ENCODE measurements at regions not wholly inside any gene's neighbourhood (a gene's known extent, or its start where the extent isn't known, plus 50 kb on each side); places are given as distances from the start of the nearest gene placed in this dataset.

DNA sequence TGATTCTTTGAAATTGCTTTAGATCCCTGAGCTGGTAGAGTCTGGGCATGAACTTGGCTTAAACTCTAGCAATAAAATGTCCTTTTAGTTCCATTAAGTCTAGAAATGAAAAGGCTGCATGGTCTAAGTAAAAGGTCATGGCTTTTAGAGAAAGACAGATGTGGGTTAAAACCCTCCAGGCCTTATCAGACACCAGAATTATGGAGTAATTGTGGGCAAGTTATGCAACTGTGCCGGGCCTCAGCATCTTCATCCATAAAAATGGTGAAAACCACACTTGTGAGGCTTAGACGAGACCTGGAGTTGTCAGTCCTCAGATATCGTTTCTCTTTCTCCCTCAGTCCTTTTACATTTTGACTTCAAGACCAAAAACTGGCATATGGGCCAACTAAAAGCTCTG, 597.9 kb upstream of the KIRREL3 start:
- DNase-seq (ENCODE audit: low spot score): no peak
- Mint-ChIP-seq H3K27ac (no peak overlapping the region), H3K36me3 (ENCODE audit: low read depth) (no peaks in the 10 kb centered on the region), H3K4me3 (no peak overlapping the region), H3K4me1 (ENCODE audit: low read depth) (no peaks in the 10 kb centered on the region), H3K27me3 (ENCODE audit: insufficient read depth) (no peaks in the 10 kb centered on the region), H3K9me3 (no peaks in the 10 kb centered on the region)
- intact Hi-C loops (cut with micrococcal nuclease): no loop called here

DNA sequence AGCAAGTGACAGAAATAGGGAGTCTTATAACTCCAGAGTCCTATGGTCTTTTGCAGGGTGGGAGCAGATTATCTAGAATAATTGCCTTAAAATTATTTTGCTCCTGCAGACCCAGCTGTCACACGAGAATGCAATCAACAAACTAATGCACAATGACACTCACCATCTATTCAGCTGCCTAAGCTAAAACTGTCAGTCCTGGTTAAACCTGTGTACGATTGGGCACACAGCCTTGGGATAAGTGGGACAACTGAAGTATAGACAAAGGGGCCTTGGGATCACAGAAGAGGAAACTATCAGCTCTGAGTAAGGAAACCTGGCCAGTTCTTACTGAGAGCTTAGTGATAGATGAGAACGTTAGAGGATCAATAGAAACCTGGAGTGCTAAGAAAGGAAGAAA, 595.9 kb upstream of the KIRREL3 start:
- Mint-ChIP-seq H3K27me3 (ENCODE audit: insufficient read depth) (no peaks in the 10 kb centered on the region), H3K4me1 (ENCODE audit: low read depth) (no peaks in the 10 kb centered on the region), H3K4me3 (no peak overlapping the region), H3K9me3 (no peaks in the 10 kb centered on the region), H3K27ac (no peak overlapping the region), H3K36me3 (ENCODE audit: low read depth) (no peaks in the 10 kb centered on the region)
- DNase-seq (ENCODE audit: low spot score): no peak
- intact Hi-C loops (cut with micrococcal nuclease): no loop called here

DNA sequence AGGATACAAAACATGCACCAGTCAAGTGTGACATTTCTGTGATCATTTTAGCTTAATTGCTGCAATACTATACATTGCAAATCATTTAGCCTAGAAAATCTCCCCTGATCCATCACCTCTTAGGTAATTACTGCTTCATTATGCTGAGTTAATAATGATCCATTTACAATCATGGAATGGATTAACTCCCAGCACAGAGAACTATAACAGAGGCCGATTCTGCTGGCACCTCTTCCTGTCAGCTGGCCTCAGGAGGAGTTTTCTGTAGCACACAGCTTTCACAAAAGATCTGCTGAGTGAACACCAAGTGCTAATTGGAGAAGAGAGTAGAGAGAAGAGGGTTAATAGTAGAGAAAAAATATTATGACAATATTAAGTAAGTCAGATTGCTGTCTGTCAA, 591.8 kb upstream of the KIRREL3 start:
- Mint-ChIP-seq H3K36me3 (ENCODE audit: low read depth) (no peaks in the 10 kb centered on the region), H3K27ac (no peak overlapping the region), H3K4me3 (no peak overlapping the region), H3K4me1 (ENCODE audit: low read depth) (no peaks in the 10 kb centered on the region), H3K27me3 (ENCODE audit: insufficient read depth) (no peaks in the 10 kb centered on the region), H3K9me3 (no peaks in the 10 kb centered on the region)
- no peak for DNase-seq (ENCODE audit: low spot score)
- intact Hi-C loops (cut with micrococcal nuclease): no loop called here

DNA sequence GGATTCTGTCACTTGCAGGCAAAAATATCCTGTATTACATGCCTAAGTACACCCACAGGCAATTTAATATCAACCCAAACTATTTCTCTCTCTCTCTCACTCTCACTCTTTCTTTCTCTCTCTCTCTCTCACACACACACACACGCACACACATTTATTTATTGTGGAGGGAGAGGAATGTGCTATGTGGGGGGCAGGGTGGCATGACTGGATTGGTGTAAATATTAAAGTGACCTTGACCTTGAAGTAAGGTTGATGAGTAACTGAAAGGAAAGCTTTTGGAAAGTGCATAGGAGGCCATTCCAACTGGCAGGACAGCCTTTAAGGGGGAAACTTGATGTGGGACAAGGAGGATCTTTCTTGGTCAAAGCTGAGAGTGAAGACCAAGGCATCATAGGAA, 589.7 kb upstream of the KIRREL3 start:
- intact Hi-C loops (cut with micrococcal nuclease): no loop called here
- Mint-ChIP-seq H3K27me3 (ENCODE audit: insufficient read depth) (no peaks in the 10 kb centered on the region), H3K4me3 (no peak overlapping the region), H3K27ac (no peak overlapping the region), H3K4me1 (ENCODE audit: low read depth) (no peaks in the 10 kb centered on the region), H3K36me3 (ENCODE audit: low read depth) (no peaks in the 10 kb centered on the region), H3K9me3 (no peaks in the 10 kb centered on the region)
- DNase-seq (ENCODE audit: low spot score): no peak

DNA sequence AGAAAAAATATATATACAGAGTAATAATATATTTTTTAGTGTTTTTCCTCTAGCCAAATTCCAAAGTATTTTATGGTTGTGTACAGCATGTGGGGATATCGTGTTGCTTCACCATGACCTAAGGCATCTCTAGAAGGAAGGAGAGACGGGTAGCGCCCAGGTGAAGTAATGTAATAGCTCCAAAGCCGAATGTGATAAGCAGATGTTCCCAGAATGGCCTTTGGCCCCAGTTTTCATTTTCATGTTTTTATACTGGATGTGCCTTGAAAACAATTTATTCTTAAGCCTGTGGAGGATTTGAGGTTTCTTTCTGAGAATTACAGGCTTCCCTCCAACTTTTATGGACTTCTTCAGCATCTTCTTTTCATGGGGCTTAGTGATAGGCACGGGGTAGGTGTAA, 587.9 kb upstream of the KIRREL3 start:
- Mint-ChIP-seq H3K9me3 (no peaks in the 10 kb centered on the region), H3K27me3 (ENCODE audit: insufficient read depth) (no peaks in the 10 kb centered on the region), H3K4me3 (no peak overlapping the region), H3K4me1 (ENCODE audit: low read depth) (no peaks in the 10 kb centered on the region), H3K27ac (no peak overlapping the region), H3K36me3 (ENCODE audit: low read depth) (no peaks in the 10 kb centered on the region)
- DNase-seq (ENCODE audit: low spot score): no peak
- intact Hi-C loops (cut with micrococcal nuclease): no loop called here

DNA sequence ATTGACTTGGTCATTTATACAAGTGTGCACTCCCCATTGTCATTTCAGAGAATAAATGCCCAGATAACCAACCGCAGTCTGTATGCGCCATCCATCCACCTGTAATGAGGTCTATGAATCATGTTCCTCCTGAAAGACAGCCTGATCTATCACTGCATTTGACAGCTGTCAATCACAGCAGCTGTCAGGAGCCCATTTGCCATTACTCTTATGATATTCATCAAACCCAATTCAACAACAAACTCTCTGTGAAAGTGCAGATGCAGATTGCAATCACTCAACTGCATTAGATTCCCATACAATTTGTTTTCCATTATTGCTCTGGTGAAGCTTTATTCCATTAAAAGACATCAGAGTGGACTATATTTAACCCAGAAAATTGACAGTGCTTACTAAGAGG, 586.9 kb upstream of the KIRREL3 start:
- H3K36me3 Mint-ChIP-seq (ENCODE audit: low read depth): no peaks in the 10 kb centered on the region
- H3K27me3 Mint-ChIP-seq (ENCODE audit: insufficient read depth): no peaks in the 10 kb centered on the region
- no peak overlapping the region for H3K27ac Mint-ChIP-seq
- no peaks in the 10 kb centered on the region for H3K4me1 Mint-ChIP-seq (ENCODE audit: low read depth)
- no peak overlapping the region for H3K4me3 Mint-ChIP-seq
- H3K9me3 Mint-ChIP-seq: no peaks in the 10 kb centered on the region
- intact Hi-C loops (cut with micrococcal nuclease): no loop called here
- no peak for DNase-seq (ENCODE audit: low spot score)

DNA sequence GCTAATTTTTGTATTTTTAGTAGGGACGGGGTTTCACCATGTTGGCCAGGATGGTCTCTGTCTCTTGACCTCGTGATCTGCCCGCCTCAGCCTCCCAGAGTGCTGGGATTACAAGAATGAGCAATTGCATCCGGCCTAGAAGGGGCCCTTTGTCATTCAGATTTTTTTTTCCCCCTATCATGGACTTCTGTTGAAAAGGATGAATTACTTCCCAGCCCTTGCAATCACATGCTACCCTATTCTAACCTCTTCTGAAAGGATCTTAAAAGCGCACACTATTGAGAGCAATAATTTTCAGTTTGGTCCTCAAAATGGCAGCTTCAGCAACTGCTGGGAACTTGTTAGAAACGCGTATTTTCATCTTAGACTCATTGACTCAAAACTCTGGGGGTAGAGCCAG, 575.6 kb upstream of the KIRREL3 start:
- no peak for DNase-seq (ENCODE audit: low spot score)
- Mint-ChIP-seq H3K36me3 (ENCODE audit: low read depth) (no peaks in the 10 kb centered on the region), H3K27ac (no peak overlapping the region), H3K4me3 (no peak overlapping the region), H3K27me3 (ENCODE audit: insufficient read depth) (no peaks in the 10 kb centered on the region), H3K4me1 (ENCODE audit: low read depth) (no peaks in the 10 kb centered on the region), H3K9me3 (no peaks in the 10 kb centered on the region)
- intact Hi-C loops (cut with micrococcal nuclease): no loop called here

DNA sequence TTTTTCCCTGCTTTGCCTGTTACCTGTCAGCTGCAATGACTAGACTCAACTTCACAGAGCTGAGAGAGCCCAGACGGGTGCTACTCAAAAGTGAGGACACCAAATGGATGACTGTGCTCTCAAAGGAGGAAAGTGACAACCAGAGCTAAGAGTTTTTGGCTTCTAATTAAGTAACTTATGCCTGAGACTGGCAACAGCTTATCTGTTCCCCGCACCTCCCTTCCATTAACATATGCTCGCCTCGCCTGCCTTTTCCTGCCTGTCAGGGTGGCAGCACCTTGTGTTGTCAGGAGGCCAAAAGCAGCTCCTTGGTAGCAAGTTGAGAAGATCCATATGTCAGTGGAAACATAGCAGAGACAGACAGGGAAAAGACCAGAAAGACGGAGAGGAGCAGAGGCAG, 573.9 kb upstream of the KIRREL3 start:
- Mint-ChIP-seq H3K27me3 (ENCODE audit: insufficient read depth) (no peaks in the 10 kb centered on the region), H3K27ac (no peak overlapping the region), H3K4me3 (no peak overlapping the region), H3K36me3 (ENCODE audit: low read depth) (no peaks in the 10 kb centered on the region), H3K9me3 (no peaks in the 10 kb centered on the region), H3K4me1 (ENCODE audit: low read depth) (no peaks in the 10 kb centered on the region)
- no peak for DNase-seq (ENCODE audit: low spot score)
- intact Hi-C loops (cut with micrococcal nuclease): no loop called here

DNA sequence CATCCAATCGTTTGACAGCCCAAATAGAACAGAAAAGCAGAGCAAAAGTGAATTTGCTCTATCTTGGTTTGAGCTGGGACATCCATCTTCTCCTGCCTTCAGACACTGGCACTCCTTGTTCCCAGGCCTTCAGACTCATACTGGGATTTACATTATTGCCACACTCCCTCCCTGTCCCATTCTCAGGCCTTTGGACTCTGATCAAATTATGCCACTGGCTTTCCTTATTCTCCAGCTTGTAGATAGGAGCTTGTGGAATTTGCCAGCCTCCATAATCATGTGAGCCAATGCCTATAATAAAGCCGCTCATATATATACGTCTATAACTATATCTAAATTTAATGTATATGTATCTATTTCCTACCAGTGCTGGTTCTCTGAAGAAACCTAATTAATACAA, 568.3 kb upstream of the KIRREL3 start:
- DNase-seq (ENCODE audit: low spot score): no peak
- H3K4me3 Mint-ChIP-seq: no peak overlapping the region
- no peaks in the 10 kb centered on the region for H3K27me3 Mint-ChIP-seq (ENCODE audit: insufficient read depth)
- no peaks in the 10 kb centered on the region for H3K4me1 Mint-ChIP-seq (ENCODE audit: low read depth)
- H3K27ac Mint-ChIP-seq: no peak overlapping the region
- intact Hi-C loops (cut with micrococcal nuclease): no loop called here
- no peaks in the 10 kb centered on the region for H3K36me3 Mint-ChIP-seq (ENCODE audit: low read depth)
- no peaks in the 10 kb centered on the region for H3K9me3 Mint-ChIP-seq

DNA sequence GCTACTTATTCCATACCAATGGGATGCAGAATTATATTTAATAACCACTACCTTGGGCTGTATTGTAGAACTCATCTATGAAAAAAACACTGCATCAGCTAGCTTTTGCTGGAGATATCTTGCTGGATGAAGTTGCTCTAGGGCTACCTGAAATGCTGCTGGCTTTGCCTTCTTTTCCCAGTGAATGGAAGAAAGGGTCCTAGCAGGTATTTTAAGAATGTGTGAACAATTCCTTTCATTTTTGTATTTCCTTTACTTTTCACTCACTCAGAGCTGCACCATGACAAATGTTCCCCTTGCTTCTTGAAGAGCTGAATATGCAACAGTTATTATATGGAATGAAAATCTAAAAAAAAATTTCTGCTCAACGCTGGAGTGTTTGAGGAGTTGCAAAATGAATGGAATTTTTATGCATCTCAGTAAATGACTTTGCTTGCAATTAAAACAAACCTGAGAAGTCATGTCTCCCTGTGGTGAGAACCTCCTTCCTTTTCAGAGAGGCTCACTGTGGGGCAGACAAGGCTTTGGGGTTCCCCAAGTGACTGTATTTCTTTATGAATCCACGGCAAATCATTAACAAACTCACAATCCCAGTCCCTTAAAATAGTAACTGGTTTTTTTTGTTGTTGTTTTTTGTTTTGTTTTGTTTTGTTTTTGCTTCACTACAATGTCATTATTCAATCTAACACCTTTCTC, 566.8 kb upstream of the KIRREL3 start:
- Mint-ChIP-seq H3K27ac (no peak overlapping the region), H3K4me1 (ENCODE audit: low read depth) (no peaks in the 10 kb centered on the region), H3K9me3 (no peaks in the 10 kb centered on the region), H3K27me3 (ENCODE audit: insufficient read depth) (no peaks in the 10 kb centered on the region), H3K4me3 (no peak overlapping the region), H3K36me3 (ENCODE audit: low read depth) (no peaks in the 10 kb centered on the region)
- DNase-seq (ENCODE audit: low spot score): no peak
- intact Hi-C loops (cut with micrococcal nuclease): no loop called here

DNA sequence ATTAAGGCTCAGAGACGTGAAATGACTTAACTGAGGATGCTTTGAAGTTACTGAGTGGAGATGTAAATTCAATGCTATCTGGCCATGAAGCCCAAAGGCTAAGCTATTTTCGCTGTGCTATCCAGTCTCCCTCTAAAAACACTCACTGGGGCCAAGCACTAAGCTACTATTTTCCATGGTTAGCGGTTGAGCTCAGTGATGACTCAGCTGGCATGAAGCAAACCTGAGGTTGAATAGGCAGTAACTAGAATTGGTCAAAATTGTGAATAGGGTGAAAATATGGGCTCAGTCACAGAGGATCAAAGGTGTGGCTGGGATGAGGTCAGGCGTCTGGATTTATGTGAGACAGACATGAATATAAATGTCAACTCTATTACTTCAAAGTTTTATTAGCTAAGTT, 564.2 kb upstream of the KIRREL3 start:
- no peaks in the 10 kb centered on the region for H3K27me3 Mint-ChIP-seq (ENCODE audit: insufficient read depth)
- H3K27ac Mint-ChIP-seq: no peak overlapping the region
- no peak overlapping the region for H3K4me3 Mint-ChIP-seq
- no peaks in the 10 kb centered on the region for H3K4me1 Mint-ChIP-seq (ENCODE audit: low read depth)
- intact Hi-C loops (cut with micrococcal nuclease): no loop called here
- no peak for DNase-seq (ENCODE audit: low spot score)
- no peaks in the 10 kb centered on the region for H3K9me3 Mint-ChIP-seq
- no peaks in the 10 kb centered on the region for H3K36me3 Mint-ChIP-seq (ENCODE audit: low read depth)

DNA sequence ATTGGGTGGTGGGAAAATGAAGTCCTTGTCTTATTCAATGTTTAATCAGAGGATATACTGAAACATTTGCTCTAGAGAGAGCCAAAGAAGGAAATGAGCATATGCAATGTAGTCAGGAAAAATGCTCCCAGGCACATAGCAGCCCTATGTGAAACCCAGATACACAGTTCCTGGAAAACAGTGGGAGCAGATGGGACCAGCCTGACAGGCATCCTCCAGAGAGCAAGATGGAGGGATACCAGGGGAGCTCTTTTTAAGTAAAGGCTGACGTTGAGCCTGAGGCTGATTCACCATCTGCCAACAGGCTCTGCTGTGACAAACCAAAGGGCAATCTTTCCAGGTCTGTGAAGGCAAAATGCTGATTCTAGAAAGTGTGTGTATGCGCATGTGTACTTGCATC, 559.4 kb upstream of the KIRREL3 start:
- H3K4me3 Mint-ChIP-seq: no peak overlapping the region
- no peaks in the 10 kb centered on the region for H3K36me3 Mint-ChIP-seq (ENCODE audit: low read depth)
- DNase-seq (ENCODE audit: low spot score): no peak
- intact Hi-C loops (cut with micrococcal nuclease): no loop called here
- H3K27me3 Mint-ChIP-seq (ENCODE audit: insufficient read depth): no peaks in the 10 kb centered on the region
- H3K27ac Mint-ChIP-seq: no peak overlapping the region
- H3K4me1 Mint-ChIP-seq (ENCODE audit: low read depth): no peaks in the 10 kb centered on the region
- no peaks in the 10 kb centered on the region for H3K9me3 Mint-ChIP-seq

DNA sequence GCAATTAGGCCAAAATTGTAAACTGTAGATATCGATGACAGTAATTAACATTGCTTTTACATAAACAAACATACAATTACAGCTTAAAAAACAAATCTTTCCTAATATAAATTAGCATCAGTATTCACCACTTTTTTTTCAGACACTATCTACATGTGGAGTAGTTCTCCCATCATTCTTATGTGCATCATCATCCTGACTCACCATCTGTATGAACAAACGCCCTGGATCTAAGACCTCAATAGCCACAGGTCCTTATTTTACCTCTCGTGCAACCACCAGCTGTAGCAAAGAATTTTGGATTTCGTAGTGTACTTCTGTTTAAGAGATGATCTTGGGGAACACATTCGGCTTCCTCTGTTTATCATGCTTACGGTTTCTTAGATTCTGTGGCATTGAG, 551.9 kb upstream of the KIRREL3 start:
- H3K4me1 Mint-ChIP-seq (ENCODE audit: low read depth): no peaks in the 10 kb centered on the region
- H3K36me3 Mint-ChIP-seq (ENCODE audit: low read depth): no peaks in the 10 kb centered on the region
- H3K4me3 Mint-ChIP-seq: no peak overlapping the region
- DNase-seq (ENCODE audit: low spot score): no peak
- no peaks in the 10 kb centered on the region for H3K27me3 Mint-ChIP-seq (ENCODE audit: insufficient read depth)
- H3K9me3 Mint-ChIP-seq: no peaks in the 10 kb centered on the region
- H3K27ac Mint-ChIP-seq: no peak overlapping the region
- intact Hi-C loops (cut with micrococcal nuclease): no loop called here

DNA sequence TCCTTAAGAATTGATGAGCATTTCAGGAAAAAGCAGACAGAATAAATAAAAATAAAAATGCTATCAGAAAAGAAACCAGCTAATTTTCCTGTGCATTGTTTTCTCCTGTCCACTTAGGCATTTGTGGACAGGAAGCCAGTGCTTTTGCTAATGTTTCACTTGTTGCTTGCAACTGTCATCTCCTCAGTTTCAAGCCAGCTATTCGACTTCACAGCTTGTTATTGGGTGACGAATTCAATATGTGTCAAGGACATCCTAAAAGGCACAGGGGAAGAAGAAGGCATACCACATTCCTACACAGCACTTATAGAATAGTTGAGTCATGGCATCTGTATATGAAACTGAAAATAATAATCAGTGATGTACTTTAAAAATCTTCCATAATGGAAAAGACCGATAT, 530.6 kb upstream of the KIRREL3 start:
- no peaks in the 10 kb centered on the region for H3K36me3 Mint-ChIP-seq (ENCODE audit: low read depth)
- H3K27me3 Mint-ChIP-seq (ENCODE audit: insufficient read depth): peaks cover 2% of the 10 kb centered on the region
- no peak overlapping the region for H3K4me3 Mint-ChIP-seq
- no peak for DNase-seq (ENCODE audit: low spot score)
- no peaks in the 10 kb centered on the region for H3K9me3 Mint-ChIP-seq
- no peaks in the 10 kb centered on the region for H3K4me1 Mint-ChIP-seq (ENCODE audit: low read depth)
- no peak overlapping the region for H3K27ac Mint-ChIP-seq
- intact Hi-C loops (cut with micrococcal nuclease): no loop called here

Measured in activated T-helper 1 cell treated with anti-CD3 and anti-CD28 coated beads, Interleukin-12 subunit alpha, Interleukin-12 subunit beta, Interleukin-2, Interleukin-4 antibody, amounts not matched to agents 30 ng/mL and 10 ng/mL and 1 ng/mL, durations not matched to agents 14 hours and 24 hours and 36 hours (primary cell).